ENCODE measurements at regions not wholly inside any gene's neighbourhood (a gene's known extent, or its start where the extent isn't known, plus 50 kb on each side); places are given as distances from the start of the nearest gene placed in this dataset.

DNA sequence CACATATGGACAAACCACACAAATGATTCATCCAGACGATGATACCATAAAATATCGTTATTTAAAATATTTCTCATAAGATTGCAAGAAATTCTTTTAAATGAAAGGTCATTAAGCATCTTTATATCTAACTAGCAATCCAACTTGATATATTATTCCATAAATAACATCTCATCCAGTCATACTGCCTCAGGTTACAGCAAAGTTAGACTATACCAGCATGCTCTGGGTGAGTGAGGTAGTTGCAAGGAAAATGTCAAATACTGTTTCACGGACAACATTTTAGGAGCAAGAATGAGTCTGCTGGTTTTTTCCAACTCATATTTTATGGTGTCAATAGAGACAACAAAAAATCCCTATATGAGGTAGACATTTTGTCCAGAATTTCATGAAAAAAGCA lies 200.9 kb upstream of the TRPM3 start:
- TF ChIP-seq, protein P1, sequence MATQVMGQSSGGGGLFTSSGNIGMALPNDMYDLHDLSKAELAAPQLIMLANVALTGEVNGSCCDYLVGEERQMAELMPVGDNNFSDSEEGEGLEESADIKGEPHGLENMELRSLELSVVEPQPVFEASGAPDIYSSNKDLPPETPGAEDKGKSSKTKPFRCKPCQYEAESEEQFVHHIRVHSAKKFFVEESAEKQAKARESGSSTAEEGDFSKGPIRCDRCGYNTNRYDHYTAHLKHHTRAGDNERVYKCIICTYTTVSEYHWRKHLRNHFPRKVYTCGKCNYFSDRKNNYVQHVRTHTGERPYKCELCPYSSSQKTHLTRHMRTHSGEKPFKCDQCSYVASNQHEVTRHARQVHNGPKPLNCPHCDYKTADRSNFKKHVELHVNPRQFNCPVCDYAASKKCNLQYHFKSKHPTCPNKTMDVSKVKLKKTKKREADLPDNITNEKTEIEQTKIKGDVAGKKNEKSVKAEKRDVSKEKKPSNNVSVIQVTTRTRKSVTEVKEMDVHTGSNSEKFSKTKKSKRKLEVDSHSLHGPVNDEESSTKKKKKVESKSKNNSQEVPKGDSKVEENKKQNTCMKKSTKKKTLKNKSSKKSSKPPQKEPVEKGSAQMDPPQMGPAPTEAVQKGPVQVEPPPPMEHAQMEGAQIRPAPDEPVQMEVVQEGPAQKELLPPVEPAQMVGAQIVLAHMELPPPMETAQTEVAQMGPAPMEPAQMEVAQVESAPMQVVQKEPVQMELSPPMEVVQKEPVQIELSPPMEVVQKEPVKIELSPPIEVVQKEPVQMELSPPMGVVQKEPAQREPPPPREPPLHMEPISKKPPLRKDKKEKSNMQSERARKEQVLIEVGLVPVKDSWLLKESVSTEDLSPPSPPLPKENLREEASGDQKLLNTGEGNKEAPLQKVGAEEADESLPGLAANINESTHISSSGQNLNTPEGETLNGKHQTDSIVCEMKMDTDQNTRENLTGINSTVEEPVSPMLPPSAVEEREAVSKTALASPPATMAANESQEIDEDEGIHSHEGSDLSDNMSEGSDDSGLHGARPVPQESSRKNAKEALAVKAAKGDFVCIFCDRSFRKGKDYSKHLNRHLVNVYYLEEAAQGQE (IDR thresholded peaks at IDR 0.05; ENCODE audit: insufficient read depth in 1 of 2, low read depth in 2 of 2, low read length in 2 of 2): no peak
- no peak for TF ChIP-seq POLR2AphosphoS5 (IDR thresholded peaks at IDR 0.05; ENCODE audit: low read depth, low read length)
- no peak for TF ChIP-seq FOXP2 (optimal IDR thresholded peaks at IDR 0.05; ENCODE audit: borderline replicate concordance, extremely low read depth, extremely low read length, insufficient read depth)

DNA sequence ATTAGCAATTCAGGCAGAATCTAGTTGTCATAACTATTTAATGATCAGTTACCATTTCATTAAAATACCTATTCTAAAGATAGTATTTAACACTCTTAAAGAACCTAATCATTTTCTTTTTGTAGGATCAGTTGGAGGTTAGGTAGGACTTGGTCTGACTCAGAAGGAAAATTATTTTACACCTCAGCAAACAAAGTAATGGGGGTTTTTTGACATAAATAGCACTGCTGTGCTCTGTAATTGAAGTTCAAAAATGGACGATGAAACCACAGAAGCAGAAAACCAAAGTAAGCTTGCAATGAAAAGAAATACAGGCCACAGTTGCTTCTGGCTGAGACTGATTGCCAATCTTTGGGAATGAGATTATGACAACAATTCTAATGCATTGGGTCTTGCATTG lies 187.0 kb upstream of the TRPM3 start:
- no peak for TF ChIP-seq POLR2AphosphoS5 (IDR thresholded peaks at IDR 0.05; ENCODE audit: low read depth, low read length)
- TF ChIP-seq FOXP2 (optimal IDR thresholded peaks at IDR 0.05; ENCODE audit: borderline replicate concordance, extremely low read depth, extremely low read length, insufficient read depth): no peak
- no peak for TF ChIP-seq TAF1 (IDR thresholded peaks at IDR 0.05; ENCODE audit: borderline replicate concordance, insufficient read depth, low read length)
- no peak for TF ChIP-seq SIN3A (IDR thresholded peaks at IDR 0.05; ENCODE audit: borderline replicate concordance, insufficient read depth, low read length)

DNA sequence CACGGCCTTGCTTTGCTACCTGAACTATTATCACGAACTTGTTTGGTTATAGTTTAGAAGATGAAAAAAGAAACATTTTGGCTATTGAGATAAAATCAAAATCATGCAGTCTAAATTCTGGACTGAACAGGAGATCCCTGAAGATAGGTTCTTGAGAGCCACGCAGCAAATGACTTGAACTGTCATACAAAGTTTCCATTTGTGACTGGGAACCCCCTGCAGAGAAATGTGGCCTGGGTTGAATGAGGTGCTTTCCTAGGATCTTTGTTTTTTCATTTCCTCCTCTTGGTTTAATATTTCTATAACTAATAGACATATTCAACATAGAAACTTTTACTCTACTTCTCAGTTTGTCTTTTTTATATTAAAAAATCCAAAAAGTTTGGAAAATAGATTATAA lies 184.7 kb upstream of the TRPM3 start:
- TF ChIP-seq TAF1 (IDR thresholded peaks at IDR 0.05; ENCODE audit: borderline replicate concordance, insufficient read depth, low read length): no peak

DNA sequence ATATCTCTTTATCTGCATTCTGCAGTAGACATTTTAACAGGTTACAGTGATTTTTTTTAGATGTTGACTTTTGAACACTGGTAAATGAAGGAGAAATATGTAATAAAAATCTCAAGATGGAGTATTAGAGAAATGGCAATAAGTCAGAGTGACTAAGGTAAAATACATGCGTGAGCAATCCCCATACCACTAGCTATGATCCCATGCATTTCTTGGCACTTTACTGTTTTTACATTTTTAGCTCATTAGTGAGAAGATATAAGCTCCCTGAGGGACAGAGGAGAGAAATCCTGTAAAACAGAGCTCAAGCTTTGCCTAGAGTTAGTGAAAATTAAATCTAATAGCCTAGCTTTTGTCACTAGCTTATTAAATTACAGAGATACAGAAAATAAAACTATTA lies 181.9 kb upstream of the TRPM3 start:
- TF ChIP-seq, protein P1 (IDR thresholded peaks at IDR 0.05; ENCODE audit: insufficient read depth in 1 of 2, low read depth in 2 of 2, low read length in 2 of 2): no peak
- TF ChIP-seq TAF1 (IDR thresholded peaks at IDR 0.05; ENCODE audit: borderline replicate concordance, insufficient read depth, low read length): no peak
- TF ChIP-seq FOXP2 (optimal IDR thresholded peaks at IDR 0.05; ENCODE audit: borderline replicate concordance, extremely low read depth, extremely low read length, insufficient read depth): no peak
- TF ChIP-seq SIN3A (IDR thresholded peaks at IDR 0.05; ENCODE audit: borderline replicate concordance, insufficient read depth, low read length): no peak
- no peak for TF ChIP-seq POLR2AphosphoS5 (IDR thresholded peaks at IDR 0.05; ENCODE audit: low read depth, low read length)

DNA sequence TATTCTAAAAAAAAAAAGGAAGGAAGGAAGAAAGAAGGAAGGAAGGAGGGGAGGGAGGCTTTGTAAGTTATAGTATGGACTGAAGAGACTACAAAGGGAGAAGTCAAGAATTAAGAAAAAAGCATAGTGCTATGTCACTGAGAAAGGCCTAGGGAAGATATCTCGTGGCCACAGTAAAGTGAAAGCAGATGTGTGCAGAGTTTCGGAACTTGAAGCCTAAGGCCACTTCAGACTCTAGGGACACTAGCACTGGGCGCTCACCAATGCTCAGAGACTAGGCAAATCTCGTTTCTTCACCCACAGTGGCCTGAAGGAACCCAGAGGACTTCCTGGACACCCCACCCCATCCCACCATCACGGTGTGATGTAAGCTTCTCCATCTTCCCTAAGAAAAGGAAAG lies 181.4 kb upstream of the TRPM3 start:
- no peak for TF ChIP-seq FOXP2 (optimal IDR thresholded peaks at IDR 0.05; ENCODE audit: borderline replicate concordance, extremely low read depth, extremely low read length, insufficient read depth)
- no peak for TF ChIP-seq POLR2AphosphoS5 (IDR thresholded peaks at IDR 0.05; ENCODE audit: low read depth, low read length)
- TF ChIP-seq TAF1 (IDR thresholded peaks at IDR 0.05; ENCODE audit: borderline replicate concordance, insufficient read depth, low read length): no peak
- TF ChIP-seq SIN3A (IDR thresholded peaks at IDR 0.05; ENCODE audit: borderline replicate concordance, insufficient read depth, low read length): no peak
- TF ChIP-seq, protein P1 (IDR thresholded peaks at IDR 0.05; ENCODE audit: insufficient read depth in 1 of 2, low read depth in 2 of 2, low read length in 2 of 2): no peak

DNA sequence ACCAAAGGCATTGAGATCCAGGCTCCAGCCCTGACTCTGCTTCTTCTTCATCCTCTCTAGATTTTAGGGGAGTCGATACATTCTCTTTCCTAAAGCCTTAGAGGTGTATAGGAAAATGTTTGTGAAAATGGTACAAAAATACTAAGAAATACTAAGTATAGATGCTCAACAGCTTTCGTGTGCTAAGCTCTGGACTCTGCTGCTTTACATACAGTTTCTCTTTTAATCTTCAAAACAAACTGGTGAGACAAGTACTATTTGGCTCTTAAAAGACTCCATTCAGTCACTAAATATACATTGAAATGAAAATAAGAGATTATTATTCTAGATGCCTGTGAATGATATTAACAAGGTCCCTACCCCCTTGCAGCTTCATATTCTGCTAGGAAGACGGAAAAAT lies 174.5 kb upstream of the TRPM3 start:
- TF ChIP-seq, protein P1 (IDR thresholded peaks at IDR 0.05; ENCODE audit: insufficient read depth in 1 of 2, low read depth in 2 of 2, low read length in 2 of 2): no peak
- TF ChIP-seq FOXP2 (optimal IDR thresholded peaks at IDR 0.05; ENCODE audit: borderline replicate concordance, extremely low read depth, extremely low read length, insufficient read depth) (no peak), SIN3A (IDR thresholded peaks at IDR 0.05; ENCODE audit: borderline replicate concordance, insufficient read depth, low read length) (no peak), POLR2AphosphoS5 (IDR thresholded peaks at IDR 0.05; ENCODE audit: low read depth, low read length) (no peak), TAF1 (IDR thresholded peaks at IDR 0.05; ENCODE audit: borderline replicate concordance, insufficient read depth, low read length) (no peak)

Data from PFSK-1 (cell line).